Erythroblast (primary cell): ENCODE measurements at regions not wholly inside any gene's neighbourhood (a gene's known extent, or its start where the extent isn't known, plus 50 kb on each side); places are given as distances from the start of the nearest gene placed in this dataset.
"Not testable (repeated sequence)": the region's sequence is repeated elsewhere in the genome, so short reads cannot be mapped to it uniquely, and the experiment has no call there.

Experiments
- GATA1 ChIP-seq: IDR thresholded peaks from 2 replicates; pipeline ENCODE4 v1.6.1; 2011; ENCODE audit warnings: low read depth, mild to moderate bottlenecking, control low read depth, low read length, moderate library complexity
- POLR2A ChIP-seq: IDR thresholded peaks from 2 replicates; pipeline ENCODE4 v1.6.1; 2011; ENCODE audit warnings: mild to moderate bottlenecking, low read length

GRCh38 chr20:47847220-47847619 lies 61.9 kb upstream of the SULF2 start:
- not testable (repeated sequence) for TF ChIP-seq POLR2A, GATA1
